GM23338 (cell line): ENCODE measurements at regions not wholly inside any gene's neighbourhood (a gene's known extent, or its start where the extent isn't known, plus 50 kb on each side); places are given as distances from the start of the nearest gene placed in this dataset.

Experiments
- ATAC-seq: fragments of 200-7000 bp; cut with Tn5 transposase; 3 replicates; pipeline ENCODE4 v1.9.1; 2020
- DNase-seq: peaks from one replicate; pipeline ENCODE4 v3.0.0-alpha.2; 2015; ENCODE audit warnings: low spot score
- H2AFZ ChIP-seq: fragments of 200-600 bp; sonication (generic); 2 replicates; pipeline ENCODE4 v1.8.0; 2016; ENCODE audit warnings: antibody characterized with exemption, mild to moderate bottlenecking, moderate library complexity
- H3F3A ChIP-seq: fragments of 200-600 bp; sonication (generic); replicated peaks from 2 replicates; pipeline ENCODE4 v1.8.0; 2017; ENCODE audit warnings: antibody characterized with exemption, mixed run types, low read depth
- H3K27ac ChIP-seq: fragments of 200-600 bp; sonication (generic); 2 replicates; pipeline ENCODE4 v1.6.1; 2016; ENCODE audit warnings: low read depth
- H3K27me3 ChIP-seq: fragments of 200-600 bp; sonication (generic); 2 replicates; pipeline ENCODE4 v1.8.0; 2016; ENCODE audit warnings: mild to moderate bottlenecking, mixed run types, moderate library complexity; ENCODE audit not compliant: insufficient read depth
- H3K36me3 ChIP-seq: fragments of 200-600 bp; sonication (generic); 2 replicates; pipeline ENCODE4 v1.8.0; 2016; ENCODE audit warnings: mild to moderate bottlenecking; ENCODE audit not compliant: insufficient read depth
- H3K4me1 ChIP-seq: fragments of 200-600 bp; sonication (generic); 2 replicates; pipeline ENCODE4 v1.8.0; 2016; ENCODE audit warnings: mild to moderate bottlenecking, moderate library complexity; ENCODE audit not compliant: insufficient read depth
- H3K4me2 ChIP-seq: fragments of 200-600 bp; sonication (generic); 2 replicates; pipeline ENCODE4 v1.7.1; 2017; ENCODE audit warnings: mixed run types
- H3K4me3 ChIP-seq: fragments of 200-600 bp; sonication (generic); 2 replicates; pipeline ENCODE4 v1.6.1; 2016; ENCODE audit warnings: mixed run types
- H3K79me2 ChIP-seq: fragments of 200-600 bp; sonication (generic); replicated peaks from 2 replicates; pipeline ENCODE4 v1.8.0; 2017; ENCODE audit warnings: mild to moderate bottlenecking; ENCODE audit not compliant: insufficient read depth
- H3K9me2 ChIP-seq: fragments of 200-600 bp; sonication (generic); 2 replicates; pipeline ENCODE4 v1.8.0; 2017; ENCODE audit not compliant: insufficient read depth
- H4K20me1 ChIP-seq: fragments of 200-600 bp; sonication (generic); replicated peaks from 2 replicates; pipeline ENCODE4 v1.8.0; 2017; ENCODE audit warnings: mild to moderate bottlenecking; ENCODE audit not compliant: insufficient read depth
- H3K27ac Mint-ChIP-seq: 2 replicates; pipeline ENCODE4 v1.8.0; 2020; ENCODE audit warnings: inconsistent platforms, mild to moderate bottlenecking, moderate library complexity, mixed read lengths
- H3K27me3 Mint-ChIP-seq: 3 replicates; pipeline ENCODE4 v1.8.0; 2022; ENCODE audit warnings: low read depth, mild to moderate bottlenecking, moderate library complexity, mixed read lengths, inconsistent platforms; ENCODE audit not compliant: insufficient read depth, poor library complexity
- H3K36me3 Mint-ChIP-seq: 3 replicates; pipeline ENCODE4 v1.8.0; 2021; ENCODE audit warnings: low read depth, mild to moderate bottlenecking, inconsistent platforms, moderate library complexity, mixed read lengths
- H3K4me1 Mint-ChIP-seq: 3 replicates; pipeline ENCODE4 v1.8.0; 2020; ENCODE audit warnings: mild to moderate bottlenecking, inconsistent platforms, mixed read lengths
- H3K4me3 Mint-ChIP-seq: 3 replicates; pipeline ENCODE4 v1.8.0; 2021; ENCODE audit warnings: moderate library complexity, mild to moderate bottlenecking, inconsistent platforms, mixed read lengths
- H3K9me3 Mint-ChIP-seq: 3 replicates; pipeline ENCODE4 v1.8.0; 2020; ENCODE audit warnings: moderate library complexity, mild to moderate bottlenecking, inconsistent platforms, mixed read lengths
- CREB1 ChIP-seq: fragments of 250-450 bp; sonication (Bioruptor Pico); IDR thresholded peaks from 2 replicates; pipeline ENCODE4 v1.5.0; 2020; ENCODE audit warnings: low read depth, mild to moderate bottlenecking, moderate library complexity
- CTCF ChIP-seq, 2 experiments: fragments of 200-600 bp in 1 of 2; sonication (generic) in 1 of 2; conservative IDR thresholded peaks; 2 replicates each; pipeline versions ENCODE4 v1.5.1 to v1.6.1; 2016 to 2017; ENCODE audit warnings: antibody characterized with exemption in 2 of 2, low read depth in 2 of 2, mild to moderate bottlenecking in 2 of 2, moderate library complexity in 1 of 2
- ETS1 ChIP-seq: IDR thresholded peaks from 2 replicates; pipeline ENCODE4 v1.6.1; 2016; ENCODE audit warnings: antibody characterized with exemption
- EZH2 ChIP-seq: fragments of 200-600 bp; sonication (generic); IDR thresholded peaks from one replicate; pipeline ENCODE4 v1.8.0; 2017; ENCODE audit warnings: antibody characterized with exemption, mild to moderate bottlenecking, low read depth; ENCODE audit not compliant: unreplicated experiment
- EZH2phosphoT487 ChIP-seq: fragments of 200-600 bp; sonication (generic); IDR thresholded peaks from one replicate; pipeline ENCODE4 v1.8.1; 2018; ENCODE audit warnings: antibody characterized with exemption; ENCODE audit not compliant: unreplicated experiment
- JUNB ChIP-seq: IDR thresholded peaks from one replicate; pipeline ENCODE4 v1.6.1; 2016; ENCODE audit warnings: antibody characterized with exemption; ENCODE audit not compliant: unreplicated experiment
- POLR2AphosphoS5 ChIP-seq: IDR thresholded peaks from 2 replicates; pipeline ENCODE4 v1.6.1; 2016; ENCODE audit warnings: antibody characterized with exemption, low read depth
- REST ChIP-seq: IDR thresholded peaks from one replicate; pipeline ENCODE4 v1.6.1; 2018; ENCODE audit warnings: antibody characterized with exemption; ENCODE audit not compliant: unreplicated experiment
- ZNF331 ChIP-seq: fragments of 250-450 bp; sonication (Bioruptor Pico); IDR thresholded peaks from 2 replicates; pipeline ENCODE4 v1.5.0; 2020; ENCODE audit warnings: low read depth, mild to moderate bottlenecking, moderate library complexity
- TF ChIP-seq, protein P1 (sequence below): fragments of 250-450 bp; sonication (Bioruptor Pico); IDR thresholded peaks from 2 replicates; pipeline ENCODE4 v1.5.0; 2020; ENCODE audit warnings: mild to moderate bottlenecking, moderate library complexity

GRCh38 chr1:234992065-234992464, 136.6 kb downstream of the TOMM20 start:
- no peaks in the 10 kb centered on the region for H3F3A ChIP-seq
- DNase-seq (no peak), ATAC-seq (no peak)
- H3K27ac ChIP-seq, result no peak overlapping the region
- H3K36me3 Mint-ChIP-seq, result no peaks in the 10 kb centered on the region
- H2AFZ ChIP-seq, result no peak overlapping the region
- peaks cover 11% of the 10 kb centered on the region for H3K4me1 Mint-ChIP-seq
- H3K9me3 Mint-ChIP-seq, result no peaks in the 10 kb centered on the region; the same call in 2 of the 3 replicates
- no peak overlapping the region for H3K4me2 ChIP-seq
- no peaks in the 10 kb centered on the region for H3K79me2 ChIP-seq
- H3K27ac Mint-ChIP-seq, result no peak overlapping the region
- TF ChIP-seq ETS1, result no peak
- no peak for TF ChIP-seq EZH2phosphoT487
- TF ChIP-seq POLR2AphosphoS5, result no peak
- TF ChIP-seq ZNF331 (CRISPR knock-in tag), result no peak
- no peak for TF ChIP-seq REST
- no peak for TF ChIP-seq CTCF (conservative IDR thresholded peaks at IDR 0.05; ENCODE audit: low read depth in 2 of 2)
- no peak for TF ChIP-seq EZH2
- TF ChIP-seq JUNB, result no peak
- TF ChIP-seq CREB1, result no peak
- TF ChIP-seq, protein P1, sequence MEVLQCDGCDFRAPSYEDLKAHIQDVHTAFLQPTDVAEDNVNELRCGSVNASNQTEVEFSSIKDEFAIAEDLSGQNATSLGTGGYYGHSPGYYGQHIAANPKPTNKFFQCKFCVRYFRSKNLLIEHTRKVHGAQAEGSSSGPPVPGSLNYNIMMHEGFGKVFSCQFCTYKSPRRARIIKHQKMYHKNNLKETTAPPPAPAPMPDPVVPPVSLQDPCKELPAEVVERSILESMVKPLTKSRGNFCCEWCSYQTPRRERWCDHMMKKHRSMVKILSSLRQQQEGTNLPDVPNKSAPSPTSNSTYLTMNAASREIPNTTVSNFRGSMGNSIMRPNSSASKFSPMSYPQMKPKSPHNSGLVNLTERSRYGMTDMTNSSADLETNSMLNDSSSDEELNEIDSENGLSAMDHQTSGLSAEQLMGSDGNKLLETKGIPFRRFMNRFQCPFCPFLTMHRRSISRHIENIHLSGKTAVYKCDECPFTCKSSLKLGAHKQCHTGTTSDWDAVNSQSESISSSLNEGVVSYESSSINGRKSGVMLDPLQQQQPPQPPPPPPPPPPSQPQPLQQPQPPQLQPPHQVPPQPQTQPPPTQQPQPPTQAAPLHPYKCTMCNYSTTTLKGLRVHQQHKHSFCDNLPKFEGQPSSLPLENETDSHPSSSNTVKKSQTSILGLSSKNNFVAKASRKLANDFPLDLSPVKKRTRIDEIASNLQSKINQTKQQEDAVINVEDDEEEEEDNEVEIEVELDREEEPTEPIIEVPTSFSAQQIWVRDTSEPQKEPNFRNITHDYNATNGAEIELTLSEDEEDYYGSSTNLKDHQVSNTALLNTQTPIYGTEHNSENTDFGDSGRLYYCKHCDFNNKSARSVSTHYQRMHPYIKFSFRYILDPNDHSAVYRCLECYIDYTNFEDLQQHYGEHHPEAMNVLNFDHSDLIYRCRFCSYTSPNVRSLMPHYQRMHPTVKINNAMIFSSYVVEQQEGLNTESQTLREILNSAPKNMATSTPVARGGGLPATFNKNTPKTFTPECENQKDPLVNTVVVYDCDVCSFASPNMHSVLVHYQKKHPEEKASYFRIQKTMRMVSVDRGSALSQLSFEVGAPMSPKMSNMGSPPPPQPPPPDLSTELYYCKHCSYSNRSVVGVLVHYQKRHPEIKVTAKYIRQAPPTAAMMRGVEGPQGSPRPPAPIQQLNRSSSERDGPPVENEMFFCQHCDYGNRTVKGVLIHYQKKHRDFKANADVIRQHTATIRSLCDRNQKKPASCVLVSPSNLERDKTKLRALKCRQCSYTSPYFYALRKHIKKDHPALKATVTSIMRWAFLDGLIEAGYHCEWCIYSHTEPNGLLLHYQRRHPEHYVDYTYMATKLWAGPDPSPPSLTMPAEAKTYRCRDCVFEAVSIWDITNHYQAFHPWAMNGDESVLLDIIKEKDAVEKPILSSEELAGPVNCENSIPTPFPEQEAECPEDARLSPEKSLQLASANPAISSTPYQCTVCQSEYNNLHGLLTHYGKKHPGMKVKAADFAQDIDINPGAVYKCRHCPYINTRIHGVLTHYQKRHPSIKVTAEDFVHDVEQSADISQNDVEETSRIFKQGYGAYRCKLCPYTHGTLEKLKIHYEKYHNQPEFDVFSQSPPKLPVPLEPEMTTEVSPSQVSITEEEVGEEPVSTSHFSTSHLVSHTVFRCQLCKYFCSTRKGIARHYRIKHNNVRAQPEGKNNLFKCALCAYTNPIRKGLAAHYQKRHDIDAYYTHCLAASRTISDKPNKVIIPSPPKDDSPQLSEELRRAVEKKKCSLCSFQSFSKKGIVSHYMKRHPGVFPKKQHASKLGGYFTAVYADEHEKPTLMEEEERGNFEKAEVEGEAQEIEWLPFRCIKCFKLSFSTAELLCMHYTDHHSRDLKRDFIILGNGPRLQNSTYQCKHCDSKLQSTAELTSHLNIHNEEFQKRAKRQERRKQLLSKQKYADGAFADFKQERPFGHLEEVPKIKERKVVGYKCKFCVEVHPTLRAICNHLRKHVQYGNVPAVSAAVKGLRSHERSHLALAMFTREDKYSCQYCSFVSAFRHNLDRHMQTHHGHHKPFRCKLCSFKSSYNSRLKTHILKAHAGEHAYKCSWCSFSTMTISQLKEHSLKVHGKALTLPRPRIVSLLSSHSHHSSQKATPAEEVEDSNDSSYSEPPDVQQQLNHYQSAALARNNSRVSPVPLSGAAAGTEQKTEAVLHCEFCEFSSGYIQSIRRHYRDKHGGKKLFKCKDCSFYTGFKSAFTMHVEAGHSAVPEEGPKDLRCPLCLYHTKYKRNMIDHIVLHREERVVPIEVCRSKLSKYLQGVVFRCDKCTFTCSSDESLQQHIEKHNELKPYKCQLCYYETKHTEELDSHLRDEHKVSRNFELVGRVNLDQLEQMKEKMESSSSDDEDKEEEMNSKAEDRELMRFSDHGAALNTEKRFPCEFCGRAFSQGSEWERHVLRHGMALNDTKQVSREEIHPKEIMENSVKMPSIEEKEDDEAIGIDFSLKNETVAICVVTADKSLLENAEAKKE, result no peak
- no peaks in the 10 kb centered on the region for H4K20me1 ChIP-seq
- H3K4me1 ChIP-seq, result peaks cover 11% of the 10 kb centered on the region
- H3K27me3 Mint-ChIP-seq, result peaks cover 5% of the 10 kb centered on the region
- no peak overlapping the region for H3K4me3 ChIP-seq
- H3K9me2 ChIP-seq, result no peaks in the 10 kb centered on the region
- H3K4me3 Mint-ChIP-seq, result no peak overlapping the region
- no peaks in the 10 kb centered on the region for H3K27me3 ChIP-seq
- H3K36me3 ChIP-seq, result no peaks in the 10 kb centered on the region
